ENCODE measurements at regions not wholly inside any gene's neighbourhood (a gene's known extent, or its start where the extent isn't known, plus 50 kb on each side); places are given as distances from the start of the nearest gene placed in this dataset.
"Not testable (repeated sequence)": the region's sequence is repeated elsewhere in the genome, so short reads cannot be mapped to it uniquely, and the experiment has no call there.

GRCh38 chr2:129484999-129485897 lies 494.2 kb upstream of the RAB6C start:
- DNase-seq: no peak
- intact Hi-C loops (cut with DNase I): no loop called here

- intact Hi-C loops (cut with DNase I): no loop called here
- no peak for DNase-seq
Observed at GRCh38 chr2:129488376-129488775, 491.1 kb upstream of the RAB6C start.

GRCh38 chr2:129490641-129491040 lies 488.8 kb upstream of the RAB6C start:
- peak in 1 of 10 donors; percentile 63 for DNase-seq
- intact Hi-C loops (cut with DNase I): no loop called here

- intact Hi-C loops (cut with DNase I): no loop called here
- no peak for DNase-seq
Observed at GRCh38 chr2:129491308-129491707, 488.2 kb upstream of the RAB6C start.

GRCh38 chr2:129492548-129492947 lies 486.9 kb upstream of the RAB6C start:
- intact Hi-C loops (cut with DNase I): no loop called here
- peak in 1 of 10 donors; percentile 45 for DNase-seq

- DNase-seq: no peak
- intact Hi-C loops (cut with DNase I): no loop called here
Observed at GRCh38 chr2:129499747-129500146, 479.7 kb upstream of the RAB6C start.

- intact Hi-C loops (cut with DNase I): no loop called here
- no peak for DNase-seq
Observed at GRCh38 chr2:129502781-129503180, 476.7 kb upstream of the RAB6C start.

GRCh38 chr2:129504646-129505045 lies 474.8 kb upstream of the RAB6C start:
- intact Hi-C loops (cut with DNase I): no loop called here
- DNase-seq: no peak

GRCh38 chr2:129518937-129519336 lies 460.5 kb upstream of the RAB6C start:
- intact Hi-C loops (cut with DNase I): no loop called here
- no peak for DNase-seq

- intact Hi-C loops (cut with DNase I); DNase-seq: not testable (repeated sequence)
Observed at GRCh38 chr2:129532158-129532557, 447.3 kb upstream of the RAB6C start.

- intact Hi-C loops (cut with DNase I): no loop called here
- no peak for DNase-seq
Observed at GRCh38 chr2:129548880-129549279, 430.6 kb upstream of the RAB6C start.

- DNase-seq: no peak
- intact Hi-C loops (cut with DNase I): no loop called here
Observed at GRCh38 chr2:129550536-129550935, 428.9 kb upstream of the RAB6C start.

GRCh38 chr2:129554373-129554772 lies 425.1 kb upstream of the RAB6C start:
- no peak for DNase-seq
- intact Hi-C loops (cut with DNase I): no loop called here

- intact Hi-C loops (cut with DNase I): no loop called here
- peak in 2 of 10 donors; percentile 39 to 69 for DNase-seq
Observed at GRCh38 chr2:129559101-129559500, 420.4 kb upstream of the RAB6C start.

GRCh38 chr2:129565551-129566109 lies 413.8 kb upstream of the RAB6C start:
- DNase-seq: peak in 1 of 10 donors; percentile 45

GRCh38 chr2:129570812-129571211 lies 408.7 kb upstream of the RAB6C start:
- DNase-seq; intact Hi-C loops (cut with DNase I): not testable (repeated sequence)

More at GRCh38 chr2:129565551-129566109, 413.8 kb upstream of the RAB6C start:
- intact Hi-C loops (cut with DNase I): no loop called here

- intact Hi-C loops (cut with DNase I): no loop called here
- no peak for DNase-seq
Observed at GRCh38 chr2:129575431-129575830, 404.0 kb upstream of the RAB6C start.

GRCh38 chr2:129575880-129576279 lies 403.6 kb upstream of the RAB6C start:
- DNase-seq: no peak
- intact Hi-C loops (cut with DNase I): no loop called here

- DNase-seq: no peak
- intact Hi-C loops (cut with DNase I): no loop called here
Observed at GRCh38 chr2:129580001-129580400, 399.5 kb upstream of the RAB6C start.

- DNase-seq: no peak
- intact Hi-C loops (cut with DNase I): no loop called here
Observed at GRCh38 chr2:129585760-129586159, 393.7 kb upstream of the RAB6C start.

GRCh38 chr2:129587426-129588064 lies 391.9 kb upstream of the RAB6C start:
- intact Hi-C loops (cut with DNase I): no loop called here
- DNase-seq: peak in 3 of 10 donors; percentile 64 to 78 (median 77)

All from posterior cingulate gyrus (tissue), 11 donors.